ENCODE measurements at regions not wholly inside any gene's neighbourhood (a gene's known extent, or its start where the extent isn't known, plus 50 kb on each side); places are given as distances from the start of the nearest gene placed in this dataset.

- Mint-ChIP-seq H3K36me3 (ENCODE audit: low read depth) (no peaks in the 10 kb centered on the region), H3K27ac (no peak overlapping the region), H3K9me3 (ENCODE audit: insufficient read depth) (no peaks in the 10 kb centered on the region), H3K27me3 (ENCODE audit: low read depth) (no peaks in the 10 kb centered on the region), H3K4me1 (ENCODE audit: low read depth) (no peaks in the 10 kb centered on the region), H3K4me3 (no peak overlapping the region)
- DNase-seq (no peak), ATAC-seq (no peak)
- POLR2A ChIA-PET = no interaction called here
- CTCF ChIA-PET = no interaction called here
Observed at GRCh38 chr1:209076688-209077087, 506.8 kb upstream of the CAMK1G start.

- CTCF ChIA-PET = no interaction called here
- no peak overlapping the region for H3K27ac Mint-ChIP-seq
- DNase-seq = no peak
Observed at GRCh38 chr1:209080170-209080781, 503.2 kb upstream of the CAMK1G start.

GRCh38 chr1:209086486-209087192, 496.9 kb upstream of the CAMK1G start:
- no peak overlapping the region for H3K27ac Mint-ChIP-seq
- H3K4me1 Mint-ChIP-seq (ENCODE audit: low read depth) = no peaks in the 10 kb centered on the region
- no peak for ATAC-seq
- H3K9me3 Mint-ChIP-seq (ENCODE audit: insufficient read depth) = no peaks in the 10 kb centered on the region
- no peaks in the 10 kb centered on the region for H3K27me3 Mint-ChIP-seq (ENCODE audit: low read depth)
- no peak for DNase-seq
- H3K4me3 Mint-ChIP-seq = no peak overlapping the region
- POLR2A ChIA-PET = no interaction called here
- CTCF ChIA-PET = no interaction called here
- H3K36me3 Mint-ChIP-seq (ENCODE audit: low read depth) = no peaks in the 10 kb centered on the region

More at GRCh38 chr1:209080170-209080781, 503.2 kb upstream of the CAMK1G start:
- H3K4me1 Mint-ChIP-seq (ENCODE audit: low read depth) = no peaks in the 10 kb centered on the region
- H3K27me3 Mint-ChIP-seq (ENCODE audit: low read depth) = no peaks in the 10 kb centered on the region
- H3K4me3 Mint-ChIP-seq = no peak overlapping the region
- H3K36me3 Mint-ChIP-seq (ENCODE audit: low read depth) = no peaks in the 10 kb centered on the region
- POLR2A ChIA-PET = no interaction called here
- ATAC-seq = no peak
- no peaks in the 10 kb centered on the region for H3K9me3 Mint-ChIP-seq (ENCODE audit: insufficient read depth)

- Mint-ChIP-seq H3K36me3 (ENCODE audit: low read depth) (no peaks in the 10 kb centered on the region), H3K4me1 (ENCODE audit: low read depth) (no peaks in the 10 kb centered on the region), H3K27ac (no peak overlapping the region), H3K9me3 (ENCODE audit: insufficient read depth) (no peaks in the 10 kb centered on the region), H3K4me3 (no peak overlapping the region), H3K27me3 (ENCODE audit: low read depth) (no peaks in the 10 kb centered on the region)
- ATAC-seq (no peak), DNase-seq (no peak)
- ChIA-PET POLR2A (no interaction called here), CTCF (no interaction called here)
Observed at GRCh38 chr1:209094384-209094783, 489.1 kb upstream of the CAMK1G start.

GRCh38 chr1:209095627-209096595, 487.6 kb upstream of the CAMK1G start:
- H3K27me3 Mint-ChIP-seq (ENCODE audit: low read depth) = no peaks in the 10 kb centered on the region
- no peak overlapping the region for H3K27ac Mint-ChIP-seq
- ATAC-seq (no peak), DNase-seq (no peak)
- H3K4me3 Mint-ChIP-seq = no peak overlapping the region
- POLR2A ChIA-PET = no interaction called here
- H3K4me1 Mint-ChIP-seq (ENCODE audit: low read depth) = no peaks in the 10 kb centered on the region
- CTCF ChIA-PET = no interaction called here
- H3K9me3 Mint-ChIP-seq (ENCODE audit: insufficient read depth) = no peaks in the 10 kb centered on the region
- no peaks in the 10 kb centered on the region for H3K36me3 Mint-ChIP-seq (ENCODE audit: low read depth)

GRCh38 chr1:209100460-209100859, 483.1 kb upstream of the CAMK1G start:
- Mint-ChIP-seq H3K27me3 (ENCODE audit: low read depth) (no peaks in the 10 kb centered on the region), H3K27ac (no peak overlapping the region), H3K4me3 (no peak overlapping the region), H3K4me1 (ENCODE audit: low read depth) (no peaks in the 10 kb centered on the region), H3K36me3 (ENCODE audit: low read depth) (no peaks in the 10 kb centered on the region), H3K9me3 (ENCODE audit: insufficient read depth) (no peaks in the 10 kb centered on the region)
- no peak for ATAC-seq
- POLR2A ChIA-PET = no interaction called here
- CTCF ChIA-PET = no interaction called here
- no peak for DNase-seq

GRCh38 chr1:209101106-209101505, 482.4 kb upstream of the CAMK1G start:
- POLR2A ChIA-PET = no interaction called here

GRCh38 chr1:209102120-209102519, 481.4 kb upstream of the CAMK1G start:
- no peak for DNase-seq
- H3K27ac Mint-ChIP-seq = no peak overlapping the region
- H3K4me1 Mint-ChIP-seq (ENCODE audit: low read depth) = no peaks in the 10 kb centered on the region
- ChIA-PET POLR2A (no interaction called here), CTCF (no interaction called here)
- H3K36me3 Mint-ChIP-seq (ENCODE audit: low read depth) = no peaks in the 10 kb centered on the region
- no peaks in the 10 kb centered on the region for H3K27me3 Mint-ChIP-seq (ENCODE audit: low read depth)
- no peaks in the 10 kb centered on the region for H3K9me3 Mint-ChIP-seq (ENCODE audit: insufficient read depth)
- no peak overlapping the region for H3K4me3 Mint-ChIP-seq
- no peak for ATAC-seq

More at GRCh38 chr1:209101106-209101505, 482.4 kb upstream of the CAMK1G start:
- DNase-seq = no peak
- no peaks in the 10 kb centered on the region for H3K9me3 Mint-ChIP-seq (ENCODE audit: insufficient read depth)
- H3K4me1 Mint-ChIP-seq (ENCODE audit: low read depth) = no peaks in the 10 kb centered on the region
- ATAC-seq = no peak
- H3K4me3 Mint-ChIP-seq = no peak overlapping the region
- H3K36me3 Mint-ChIP-seq (ENCODE audit: low read depth) = no peaks in the 10 kb centered on the region
- no peak overlapping the region for H3K27ac Mint-ChIP-seq
- CTCF ChIA-PET = no interaction called here
- H3K27me3 Mint-ChIP-seq (ENCODE audit: low read depth) = no peaks in the 10 kb centered on the region

- ATAC-seq (no peak), DNase-seq (no peak)
- Mint-ChIP-seq H3K27ac (no peak overlapping the region), H3K4me3 (no peak overlapping the region), H3K27me3 (ENCODE audit: low read depth) (no peaks in the 10 kb centered on the region), H3K36me3 (ENCODE audit: low read depth) (no peaks in the 10 kb centered on the region), H3K4me1 (ENCODE audit: low read depth) (no peaks in the 10 kb centered on the region), H3K9me3 (ENCODE audit: insufficient read depth) (no peaks in the 10 kb centered on the region)
- ChIA-PET POLR2A (no interaction called here), CTCF (no interaction called here)
Observed at GRCh38 chr1:209102531-209102930, 481.0 kb upstream of the CAMK1G start.

GRCh38 chr1:209103092-209103491, 480.4 kb upstream of the CAMK1G start:
- H3K4me1 Mint-ChIP-seq (ENCODE audit: low read depth) = no peaks in the 10 kb centered on the region
- CTCF ChIA-PET = no interaction called here
- H3K4me3 Mint-ChIP-seq = no peak overlapping the region
- no peaks in the 10 kb centered on the region for H3K27me3 Mint-ChIP-seq (ENCODE audit: low read depth)
- H3K36me3 Mint-ChIP-seq (ENCODE audit: low read depth) = no peaks in the 10 kb centered on the region
- POLR2A ChIA-PET = no interaction called here
- no peak overlapping the region for H3K27ac Mint-ChIP-seq
- no peaks in the 10 kb centered on the region for H3K9me3 Mint-ChIP-seq (ENCODE audit: insufficient read depth)
- DNase-seq (no peak), ATAC-seq (no peak)

GRCh38 chr1:209104646-209105045, 478.9 kb upstream of the CAMK1G start:
- no peak overlapping the region for H3K27ac Mint-ChIP-seq
- H3K27me3 Mint-ChIP-seq (ENCODE audit: low read depth) = no peaks in the 10 kb centered on the region
- H3K4me1 Mint-ChIP-seq (ENCODE audit: low read depth) = peaks cover 2% of the 10 kb centered on the region
- ATAC-seq (no peak), DNase-seq (no peak)
- ChIA-PET POLR2A (no interaction called here), CTCF (no interaction called here)
- H3K36me3 Mint-ChIP-seq (ENCODE audit: low read depth) = no peaks in the 10 kb centered on the region
- no peak overlapping the region for H3K4me3 Mint-ChIP-seq
- H3K9me3 Mint-ChIP-seq (ENCODE audit: insufficient read depth) = no peaks in the 10 kb centered on the region

- POLR2A ChIA-PET = no interaction called here
- Mint-ChIP-seq H3K27ac (no peak overlapping the region), H3K36me3 (ENCODE audit: low read depth) (no peaks in the 10 kb centered on the region), H3K9me3 (ENCODE audit: insufficient read depth) (no peaks in the 10 kb centered on the region), H3K4me3 (no peak overlapping the region), H3K4me1 (ENCODE audit: low read depth) (peaks cover 2% of the 10 kb centered on the region), H3K27me3 (ENCODE audit: low read depth) (no peaks in the 10 kb centered on the region)
- ATAC-seq (no peak), DNase-seq (no peak)
- CTCF ChIA-PET = no interaction called here
Observed at GRCh38 chr1:209105701-209106100, 477.8 kb upstream of the CAMK1G start.
